GM12878 (cell line): ENCODE measurements at regions not wholly inside any gene's neighbourhood (a gene's known extent, or its start where the extent isn't known, plus 50 kb on each side); places are given as distances from the start of the nearest gene placed in this dataset.
"Not testable (repeated sequence)": the region's sequence is repeated elsewhere in the genome, so short reads cannot be mapped to it uniquely, and the experiment has no call there.

Source experiments
- CHD4 ChIP-seq: fragments of 200-600 bp; sonication (generic); IDR thresholded peaks from 2 replicates; pipeline ENCODE4 v1.6.1; 2016; ENCODE audit warnings: mild to moderate bottlenecking
- GABPA ChIP-seq: IDR thresholded peaks from 2 replicates; pipeline ENCODE4 v1.6.1; 2014; ENCODE audit warnings: antibody characterized with exemption, low read depth, mild to moderate bottlenecking, inconsistent platforms
- SP1 ChIP-seq: IDR thresholded peaks from one replicate; pipeline ENCODE4 v1.6.1; 2011; ENCODE audit warnings: low read depth, low read length
- SRF ChIP-seq, 2 experiments: IDR thresholded peaks; 2 replicates each; pipeline ENCODE4 v1.6.1; 2011; ENCODE audit warnings: low read depth in 2 of 2, low read length in 2 of 2, mild to moderate bottlenecking in 1 of 2, moderate library complexity in 1 of 2

- TF ChIP-seq GABPA; CHD4; SP1; SRF (IDR thresholded peaks at IDR 0.05; ENCODE audit: low read depth in 2 of 2, low read length in 2 of 2): not testable (repeated sequence)
Observed at GRCh38 chr15:75764845-75765550, 52.4 kb upstream of the CSPG4 start.
